CD4-positive, CD25-positive, alpha-beta regulatory T cell (primary cell): ENCODE measurements at regions not wholly inside any gene's neighbourhood (a gene's known extent, or its start where the extent isn't known, plus 50 kb on each side); places are given as distances from the start of the nearest gene placed in this dataset.
A peak's percentile ranks its signal among the peaks of the same experiment; 100 is the strongest.

Experiments
- ATAC-seq, 2 donors: fragments of 150-1000 bp; cut with Tn5 transposase; one replicate each; pipeline ENCODE4 v1.10.0; 2021; ENCODE audit warnings: low read depth in 2 of 2, moderate number of reproducible peaks in 2 of 2, moderate library complexity in 1 of 2
- DNase-seq, 3 donors: peaks; one replicate each; pipeline versions ENCODE4 v3.0.0 to v3.0.0-alpha.2; 2012 to 2022; ENCODE audit warnings: mixed read lengths in 1 of 3
- H3K27ac ChIP-seq: one replicate; pipeline ENCODE4 v1.7.0; 2013; ENCODE audit warnings: mild to moderate bottlenecking, low read length; ENCODE audit not compliant: insufficient read depth, poor library complexity, severe bottlenecking
- H3K27me3 ChIP-seq: one replicate; pipeline ENCODE4 v1.7.0; 2013; ENCODE audit warnings: low read length; ENCODE audit not compliant: control insufficient read depth, insufficient read depth
- H3K36me3 ChIP-seq: one replicate; pipeline ENCODE4 v1.7.0; 2013; ENCODE audit warnings: mild to moderate bottlenecking, low read length, moderate library complexity; ENCODE audit not compliant: control insufficient read depth, insufficient read depth
- H3K4me1 ChIP-seq: 2 replicates; pipeline ENCODE4 v1.7.0; 2013; ENCODE audit warnings: mild to moderate bottlenecking, low read length; ENCODE audit not compliant: insufficient read depth, control insufficient read depth, poor library complexity, severe bottlenecking
- H3K4me3 ChIP-seq: one replicate; pipeline ENCODE4 v1.7.0; 2013; ENCODE audit warnings: low read depth, mild to moderate bottlenecking, low read length, moderate library complexity
- H3K9me3 ChIP-seq, 2 experiments: 1 replicate in 1 of 2; 2 replicates in 1 of 2; pipeline ENCODE4 v1.7.0; 2013; ENCODE audit warnings: low read length in 2 of 2, mild to moderate bottlenecking in 1 of 2, moderate library complexity in 1 of 2; ENCODE audit not compliant: control insufficient read depth in 2 of 2
- H3K27ac Mint-ChIP-seq, 3 donors: one replicate each; pipeline ENCODE4 v1.8.0; 2020 to 2022; ENCODE audit warnings: mild to moderate bottlenecking in 3 of 3, mixed read lengths in 3 of 3, moderate library complexity in 2 of 3
- H3K27me3 Mint-ChIP-seq: one replicate; pipeline ENCODE4 v1.8.0; 2022; ENCODE audit warnings: mild to moderate bottlenecking, mixed read lengths
- H3K36me3 Mint-ChIP-seq: one replicate; pipeline ENCODE4 v1.8.0; 2020; ENCODE audit warnings: mixed read lengths
- H3K4me1 Mint-ChIP-seq, 4 donors: one replicate each; pipeline ENCODE4 v1.8.0; 2020 to 2022; ENCODE audit warnings: mixed read lengths in 4 of 4, mild to moderate bottlenecking in 1 of 4
- H3K4me3 Mint-ChIP-seq, 4 donors: one replicate each; pipeline ENCODE4 v1.8.0; 2020 to 2022; ENCODE audit warnings: mild to moderate bottlenecking in 4 of 4, mixed read lengths in 4 of 4, moderate library complexity in 3 of 4
- H3K9me3 Mint-ChIP-seq, 7 donors: one replicate each; pipeline ENCODE4 v1.8.0; 2020 to 2022; ENCODE audit warnings: mixed read lengths in 7 of 7, mild to moderate bottlenecking in 3 of 7, moderate library complexity in 2 of 7

DNA sequence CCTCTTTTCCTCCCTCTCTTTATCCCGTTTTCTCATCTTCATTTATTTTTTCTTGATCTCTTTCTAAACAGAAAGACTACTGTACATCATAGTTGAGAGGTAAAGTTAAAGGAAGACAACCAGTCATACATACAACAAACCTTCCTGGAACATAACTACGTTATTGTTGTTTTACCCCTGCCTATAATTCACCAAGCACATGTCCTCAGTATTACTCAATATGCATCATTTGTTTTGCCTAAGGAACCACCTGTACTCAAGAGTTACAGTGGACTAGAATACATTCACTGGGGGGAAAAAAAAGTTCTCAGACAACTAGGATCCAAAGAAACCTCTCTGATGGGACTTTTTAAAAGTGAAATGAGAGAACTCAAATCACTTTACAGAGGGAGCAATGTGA, 344.7 kb upstream of the RBMS3 start:
- DNase-seq (peak in 1 of 3 donors; percentile 8), ATAC-seq (no peak)
- Mint-ChIP-seq H3K27me3 (no peaks in the 10 kb centered on the region), H3K9me3 (peaks cover 0 to 8% (median 0%) of the 10 kb centered on the region in 7 donors), H3K27ac (no peak overlapping the region), H3K4me1 (peaks cover 7 to 31% (median 19%) of the 10 kb centered on the region in 4 donors), H3K36me3 (no peaks in the 10 kb centered on the region), H3K4me3 (no peak overlapping the region)
- Histone ChIP-seq H3K4me3 (no peak overlapping the region), H3K36me3 (no peaks in the 10 kb centered on the region), H3K27me3 (no peaks in the 10 kb centered on the region), H3K27ac (no peak overlapping the region), H3K4me1 (no peaks in the 10 kb centered on the region), H3K9me3 (no peaks in the 10 kb centered on the region)

- ATAC-seq (no peak), DNase-seq (peak in 1 of 3 donors; percentile 27)
- H3K4me1 Mint-ChIP-seq = peaks cover 0 to 17% (median 11%) of the 10 kb centered on the region in 4 donors
- no peak overlapping the region for H3K27ac Mint-ChIP-seq
- Histone ChIP-seq H3K4me1 (no peaks in the 10 kb centered on the region), H3K27me3 (no peaks in the 10 kb centered on the region), H3K4me3 (no peak overlapping the region), H3K9me3 (no peaks in the 10 kb centered on the region), H3K27ac (no peak overlapping the region), H3K36me3 (no peaks in the 10 kb centered on the region)
- H3K36me3 Mint-ChIP-seq = no peaks in the 10 kb centered on the region
- no peaks in the 10 kb centered on the region for H3K27me3 Mint-ChIP-seq
- H3K4me3 Mint-ChIP-seq = no peak overlapping the region
- H3K9me3 Mint-ChIP-seq = peaks cover 0 to 7% (median 0%) of the 10 kb centered on the region in 7 donors
These were observed 340.3 kb upstream of the RBMS3 start for GRCh38 chr3:28940530-28940929.

DNA sequence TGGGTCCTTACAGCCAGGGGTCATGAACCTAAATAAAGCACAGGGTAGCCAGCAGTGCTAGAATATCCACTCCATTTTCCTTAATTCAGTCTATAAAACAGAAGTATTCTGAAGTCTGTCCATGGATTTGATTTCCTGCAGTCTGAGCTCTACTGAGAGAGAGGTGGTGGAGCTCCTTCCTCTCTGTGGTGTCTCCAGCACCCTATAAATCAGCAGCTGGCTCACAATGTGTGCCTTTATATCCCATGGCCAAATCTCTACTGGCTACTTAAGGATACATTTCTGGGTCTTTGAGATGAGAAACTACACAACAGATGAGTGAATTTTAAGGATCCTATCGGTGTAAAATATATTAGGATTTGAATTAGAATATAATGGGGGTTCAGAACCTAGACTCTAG, 339.9 kb upstream of the RBMS3 start:
- no peaks in the 10 kb centered on the region for H3K4me1 ChIP-seq
- no peaks in the 10 kb centered on the region for H3K9me3 ChIP-seq
- no peak overlapping the region for H3K4me3 ChIP-seq
- Mint-ChIP-seq H3K27ac (no peak overlapping the region), H3K4me1 (peaks cover 0 to 12% (median 8%) of the 10 kb centered on the region in 4 donors), H3K4me3 (no peak overlapping the region), H3K36me3 (no peaks in the 10 kb centered on the region), H3K27me3 (no peaks in the 10 kb centered on the region), H3K9me3 (peaks cover 0 to 7% (median 0%) of the 10 kb centered on the region in 7 donors)
- H3K27ac ChIP-seq = no peak overlapping the region
- H3K27me3 ChIP-seq = no peaks in the 10 kb centered on the region
- H3K36me3 ChIP-seq = no peaks in the 10 kb centered on the region
- ATAC-seq = no peak
- no peak for DNase-seq

DNA sequence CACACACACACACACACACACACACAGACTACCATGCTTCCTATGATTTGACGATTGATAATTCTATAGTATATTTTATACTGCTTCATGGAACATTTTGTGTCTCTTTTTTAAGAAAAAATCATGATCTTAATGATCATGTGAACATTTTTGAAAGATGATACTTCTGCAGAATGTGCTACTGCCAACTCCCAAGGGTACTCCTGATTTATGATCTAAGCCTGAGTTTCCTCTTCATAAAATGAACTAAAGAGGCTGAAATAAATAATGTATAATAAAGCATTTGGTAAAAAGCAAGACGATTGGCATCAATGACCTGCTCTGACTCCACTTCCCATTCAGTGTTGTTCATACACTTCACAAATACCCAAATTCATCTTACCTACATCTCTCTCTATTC, 333.8 kb upstream of the RBMS3 start:
- Histone ChIP-seq H3K9me3 (no peaks in the 10 kb centered on the region), H3K27ac (no peak overlapping the region), H3K4me3 (no peak overlapping the region), H3K4me1 (no peaks in the 10 kb centered on the region), H3K27me3 (no peaks in the 10 kb centered on the region), H3K36me3 (no peaks in the 10 kb centered on the region)
- H3K4me1 Mint-ChIP-seq = no peaks in the 10 kb centered on the region
- DNase-seq (no peak), ATAC-seq (no peak)
- H3K27ac Mint-ChIP-seq = no peak overlapping the region
- H3K9me3 Mint-ChIP-seq = no peaks in the 10 kb centered on the region
- H3K4me3 Mint-ChIP-seq = no peak overlapping the region
- no peaks in the 10 kb centered on the region for H3K27me3 Mint-ChIP-seq
- H3K36me3 Mint-ChIP-seq = no peaks in the 10 kb centered on the region

DNA sequence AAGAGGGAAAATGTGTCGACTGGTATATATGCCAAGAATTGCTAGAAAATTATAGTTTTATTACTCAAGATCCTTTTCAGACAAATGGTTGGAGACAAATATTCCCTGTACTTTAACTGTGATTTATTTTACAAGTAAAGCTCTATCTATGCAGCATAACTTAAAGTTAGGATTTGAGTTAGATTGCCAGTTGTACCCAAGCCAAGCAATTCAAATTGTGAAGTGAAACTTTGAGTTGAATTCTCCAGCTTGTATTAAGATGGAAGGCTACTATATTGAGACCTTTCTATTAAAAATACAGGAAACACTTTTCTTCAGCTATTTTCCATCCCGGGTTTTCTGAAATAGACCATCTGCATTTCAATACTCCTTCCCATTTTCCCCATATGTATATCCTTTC, 333.1 kb upstream of the RBMS3 start:
- DNase-seq (no peak), ATAC-seq (no peak)
- Histone ChIP-seq H3K27me3 (no peaks in the 10 kb centered on the region), H3K9me3 (no peaks in the 10 kb centered on the region), H3K4me1 (no peaks in the 10 kb centered on the region), H3K4me3 (no peak overlapping the region), H3K27ac (no peak overlapping the region), H3K36me3 (no peaks in the 10 kb centered on the region)
- Mint-ChIP-seq H3K27ac (no peak overlapping the region), H3K36me3 (no peaks in the 10 kb centered on the region), H3K4me1 (no peaks in the 10 kb centered on the region), H3K4me3 (no peak overlapping the region), H3K9me3 (peaks cover 0 to 1% (median 0%) of the 10 kb centered on the region in 7 donors), H3K27me3 (no peaks in the 10 kb centered on the region)

- H3K4me3 Mint-ChIP-seq = no peak overlapping the region
- no peaks in the 10 kb centered on the region for H3K36me3 ChIP-seq
- ATAC-seq (no peak), DNase-seq (no peak)
- H3K4me1 Mint-ChIP-seq = no peaks in the 10 kb centered on the region
- no peak overlapping the region for H3K4me3 ChIP-seq
- H3K27ac Mint-ChIP-seq = no peak overlapping the region
- no peaks in the 10 kb centered on the region for H3K4me1 ChIP-seq
- H3K27me3 Mint-ChIP-seq = no peaks in the 10 kb centered on the region
- no peaks in the 10 kb centered on the region for H3K36me3 Mint-ChIP-seq
- no peak overlapping the region for H3K27ac ChIP-seq
- H3K9me3 ChIP-seq = no peaks in the 10 kb centered on the region
- H3K27me3 ChIP-seq = no peaks in the 10 kb centered on the region
- peaks cover 0 to 3% (median 0%) of the 10 kb centered on the region in 7 donors for H3K9me3 Mint-ChIP-seq
These were observed 332.2 kb upstream of the RBMS3 start for GRCh38 chr3:28948685-28949084.

DNA sequence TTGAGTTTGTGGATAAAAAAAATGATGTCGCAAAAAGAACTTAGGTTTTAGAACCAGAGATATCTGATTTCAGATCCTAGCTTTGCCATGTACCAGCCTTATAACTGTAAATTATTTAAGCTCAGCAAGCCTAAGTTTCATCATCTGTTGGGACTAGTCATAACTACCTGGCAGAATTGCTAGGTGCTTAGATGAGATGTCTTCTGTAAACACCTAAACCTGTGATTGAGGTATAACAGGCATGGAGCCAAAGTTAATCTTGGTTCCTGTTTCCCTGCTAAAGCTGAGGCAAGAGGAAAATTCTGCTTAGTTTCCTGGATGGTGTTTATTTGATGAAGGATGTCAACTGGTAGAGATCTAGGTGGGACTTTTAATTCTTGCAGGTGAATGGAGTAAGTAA, 331.3 kb upstream of the RBMS3 start:
- ATAC-seq (no peak), DNase-seq (no peak)
- no peak overlapping the region for H3K27ac Mint-ChIP-seq
- Histone ChIP-seq H3K4me3 (no peak overlapping the region), H3K27me3 (no peaks in the 10 kb centered on the region), H3K9me3 (no peaks in the 10 kb centered on the region), H3K27ac (no peak overlapping the region), H3K36me3 (no peaks in the 10 kb centered on the region), H3K4me1 (no peaks in the 10 kb centered on the region)
- H3K36me3 Mint-ChIP-seq = no peaks in the 10 kb centered on the region
- H3K4me3 Mint-ChIP-seq = no peak overlapping the region
- peaks cover 0 to 3% (median 0%) of the 10 kb centered on the region in 7 donors for H3K9me3 Mint-ChIP-seq
- no peaks in the 10 kb centered on the region for H3K27me3 Mint-ChIP-seq
- no peaks in the 10 kb centered on the region for H3K4me1 Mint-ChIP-seq

- no peaks in the 10 kb centered on the region for H3K36me3 Mint-ChIP-seq
- DNase-seq = no peak
- H3K27ac Mint-ChIP-seq = no peak overlapping the region
- no peaks in the 10 kb centered on the region for H3K36me3 ChIP-seq
- H3K27ac ChIP-seq = no peak overlapping the region
- H3K27me3 Mint-ChIP-seq = no peaks in the 10 kb centered on the region
- H3K9me3 Mint-ChIP-seq = peaks cover 0 to 5% (median 0%) of the 10 kb centered on the region in 7 donors
- no peaks in the 10 kb centered on the region for H3K9me3 ChIP-seq
- H3K4me3 Mint-ChIP-seq = no peak overlapping the region
- no peak for ATAC-seq
- H3K4me1 ChIP-seq = no peaks in the 10 kb centered on the region
- no peaks in the 10 kb centered on the region for H3K4me1 Mint-ChIP-seq
- no peak overlapping the region for H3K4me3 ChIP-seq
- no peaks in the 10 kb centered on the region for H3K27me3 ChIP-seq
These were observed 330.3 kb upstream of the RBMS3 start for GRCh38 chr3:28950614-28951013.
